Activated naive CD8-positive, alpha-beta T cell treated with anti-CD3 and anti-CD28 coated beads for 36 hours (primary cell): ENCODE measurements at regions not wholly inside any gene's neighbourhood (a gene's known extent, or its start where the extent isn't known, plus 50 kb on each side); places are given as distances from the start of the nearest gene placed in this dataset.

ENCODE experiments used
- DNase-seq: peaks from one replicate; pipeline ENCODE4 v3.0.0; 2021
- H3K27ac Mint-ChIP-seq: one replicate; pipeline ENCODE4 v1.8.0; 2022; ENCODE audit warnings: mild to moderate bottlenecking, moderate library complexity, mixed read lengths
- H3K27me3 Mint-ChIP-seq: one replicate; pipeline ENCODE4 v1.8.0; 2022; ENCODE audit warnings: mild to moderate bottlenecking, mixed read lengths
- H3K36me3 Mint-ChIP-seq: one replicate; pipeline ENCODE4 v1.8.0; 2021; ENCODE audit warnings: mild to moderate bottlenecking, mixed read lengths
- H3K4me1 Mint-ChIP-seq: one replicate; pipeline ENCODE4 v1.8.0; 2021; ENCODE audit warnings: mixed read lengths
- H3K4me3 Mint-ChIP-seq: one replicate; pipeline ENCODE4 v1.8.0; 2022; ENCODE audit warnings: mild to moderate bottlenecking, moderate library complexity, mixed read lengths
- H3K9me3 Mint-ChIP-seq: one replicate; pipeline ENCODE4 v1.8.0; 2022; ENCODE audit warnings: mixed read lengths

- no peak for DNase-seq
- peaks cover 2% of the 10 kb centered on the region for H3K9me3 Mint-ChIP-seq
- H3K36me3 Mint-ChIP-seq = no peaks in the 10 kb centered on the region
Measured at GRCh38 chr22:47269516-47270088, 507.2 kb downstream of the TBC1D22A start.

DNA sequence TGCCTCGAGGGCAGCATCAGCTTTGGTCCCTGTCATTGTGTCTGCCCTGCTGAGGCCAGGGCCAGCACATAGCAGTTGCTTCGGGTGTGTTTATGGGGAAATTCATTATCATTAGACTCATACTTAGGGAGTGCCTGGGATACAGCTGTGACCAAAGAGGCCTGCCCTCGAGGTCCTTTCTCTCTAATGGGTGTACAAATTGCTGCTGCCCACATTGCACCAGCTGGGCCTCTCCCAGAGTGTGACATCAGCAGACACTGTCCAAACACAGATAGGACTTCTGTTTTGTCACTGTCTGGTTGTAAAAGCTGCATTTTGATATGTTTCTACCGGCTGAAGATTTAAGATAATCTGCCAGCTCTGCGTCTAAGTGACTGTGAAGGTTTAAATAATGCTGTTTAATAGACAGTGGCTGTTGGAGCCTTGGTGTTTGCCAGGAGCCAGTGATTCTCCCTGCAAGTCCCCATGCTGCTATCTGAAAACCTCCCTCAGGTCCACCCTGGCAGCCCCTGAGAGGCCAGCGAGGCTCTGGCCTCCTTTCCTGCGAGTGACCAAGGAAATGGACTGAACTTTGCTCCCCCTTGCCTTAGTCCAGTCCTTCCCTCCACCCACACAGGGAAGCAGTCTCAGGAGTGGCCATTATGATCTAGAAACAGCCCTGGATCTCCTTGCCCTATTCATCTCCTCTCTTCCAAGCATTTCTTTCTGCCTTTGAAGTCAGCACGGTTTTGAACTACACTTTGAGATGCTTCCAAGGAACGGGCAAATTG, 505.2 kb downstream of the TBC1D22A start:
- no peaks in the 10 kb centered on the region for H3K4me1 Mint-ChIP-seq
- no peaks in the 10 kb centered on the region for H3K36me3 Mint-ChIP-seq
- H3K4me3 Mint-ChIP-seq = no peak overlapping the region
- DNase-seq = no peak
- no peaks in the 10 kb centered on the region for H3K27me3 Mint-ChIP-seq
- no peak overlapping the region for H3K27ac Mint-ChIP-seq
- peaks cover 2% of the 10 kb centered on the region for H3K9me3 Mint-ChIP-seq

More at GRCh38 chr22:47269516-47270088, 507.2 kb downstream of the TBC1D22A start:
- H3K4me1 Mint-ChIP-seq = no peaks in the 10 kb centered on the region
- peaks cover under 1% of the 10 kb centered on the region for H3K27me3 Mint-ChIP-seq
- H3K4me3 Mint-ChIP-seq = no peak overlapping the region
- no peak overlapping the region for H3K27ac Mint-ChIP-seq

DNA sequence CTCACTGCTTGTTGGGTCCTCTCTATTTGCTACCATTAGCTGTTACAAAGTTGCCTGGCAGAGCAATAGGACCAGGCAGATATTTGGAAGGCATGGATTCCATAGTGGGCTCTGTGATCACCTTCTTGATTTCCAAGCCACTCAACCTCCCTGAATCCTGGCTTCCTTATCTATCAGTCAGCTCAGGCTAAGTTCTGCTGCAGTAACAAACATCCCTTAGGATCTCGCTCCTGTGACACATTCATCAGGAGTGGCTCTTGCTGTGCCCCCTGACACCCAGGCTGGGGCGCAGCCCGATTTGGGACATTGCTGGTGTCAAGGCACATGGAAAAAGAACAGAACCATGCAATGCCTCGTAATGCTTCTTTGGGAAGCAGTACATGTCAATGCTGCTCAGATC, 503.9 kb downstream of the TBC1D22A start:
- DNase-seq = no peak
- Mint-ChIP-seq H3K27me3 (no peaks in the 10 kb centered on the region), H3K4me3 (no peak overlapping the region), H3K27ac (no peak overlapping the region), H3K9me3 (peaks cover 2% of the 10 kb centered on the region), H3K36me3 (no peaks in the 10 kb centered on the region), H3K4me1 (no peaks in the 10 kb centered on the region)

DNA sequence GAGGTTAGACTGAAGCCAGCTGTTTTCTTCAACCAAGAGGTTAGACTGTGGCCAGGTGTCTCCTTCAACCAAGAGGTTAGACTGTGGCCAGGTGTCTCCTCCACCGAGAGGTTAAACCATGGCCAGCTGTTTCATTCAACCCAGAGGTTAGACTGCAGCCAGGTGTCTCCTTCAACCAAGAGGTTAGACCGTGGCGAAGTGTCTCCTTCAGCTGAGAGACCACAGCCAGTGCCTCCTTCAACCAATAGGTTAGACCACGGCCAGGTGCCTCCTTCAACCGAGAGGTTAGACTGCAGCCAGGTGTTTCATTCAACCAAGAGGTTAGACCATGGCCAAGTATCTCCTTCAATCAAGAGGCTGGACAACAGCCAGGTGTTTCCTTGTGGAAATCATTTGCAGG, 498.1 kb downstream of the TBC1D22A start:
- no peaks in the 10 kb centered on the region for H3K9me3 Mint-ChIP-seq
- no peaks in the 10 kb centered on the region for H3K36me3 Mint-ChIP-seq
- no peaks in the 10 kb centered on the region for H3K4me1 Mint-ChIP-seq
- no peak overlapping the region for H3K4me3 Mint-ChIP-seq
- H3K27ac Mint-ChIP-seq = no peak overlapping the region
- DNase-seq = no peak
- peaks cover 6% of the 10 kb centered on the region for H3K27me3 Mint-ChIP-seq

GRCh38 chr22:47259990-47260389, 497.5 kb downstream of the TBC1D22A start:
- no peak overlapping the region for H3K27ac Mint-ChIP-seq
- H3K36me3 Mint-ChIP-seq = no peaks in the 10 kb centered on the region
- DNase-seq = no peak
- peaks cover 6% of the 10 kb centered on the region for H3K27me3 Mint-ChIP-seq
- H3K9me3 Mint-ChIP-seq = no peaks in the 10 kb centered on the region
- H3K4me3 Mint-ChIP-seq = no peak overlapping the region
- H3K4me1 Mint-ChIP-seq = no peaks in the 10 kb centered on the region

DNA sequence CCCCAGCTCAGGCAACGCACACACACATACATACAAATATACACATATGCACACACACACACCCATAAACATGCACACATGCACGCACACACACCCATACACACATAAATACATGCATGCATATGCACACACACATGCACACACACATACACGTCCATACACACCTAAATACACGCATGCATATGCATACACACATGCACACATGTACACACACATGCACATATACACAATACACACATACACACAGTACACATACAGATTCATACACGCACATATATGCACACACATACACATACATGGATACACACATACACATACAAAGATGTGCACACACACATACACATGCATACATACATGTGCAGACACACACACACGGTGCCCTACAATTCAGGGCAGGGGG, 496.6 kb downstream of the TBC1D22A start:
- Mint-ChIP-seq H3K4me1 (no peaks in the 10 kb centered on the region), H3K27ac (no peak overlapping the region), H3K36me3 (no peaks in the 10 kb centered on the region), H3K4me3 (no peak overlapping the region), H3K9me3 (no peaks in the 10 kb centered on the region), H3K27me3 (peaks cover 6% of the 10 kb centered on the region)
- DNase-seq = no peak

DNA sequence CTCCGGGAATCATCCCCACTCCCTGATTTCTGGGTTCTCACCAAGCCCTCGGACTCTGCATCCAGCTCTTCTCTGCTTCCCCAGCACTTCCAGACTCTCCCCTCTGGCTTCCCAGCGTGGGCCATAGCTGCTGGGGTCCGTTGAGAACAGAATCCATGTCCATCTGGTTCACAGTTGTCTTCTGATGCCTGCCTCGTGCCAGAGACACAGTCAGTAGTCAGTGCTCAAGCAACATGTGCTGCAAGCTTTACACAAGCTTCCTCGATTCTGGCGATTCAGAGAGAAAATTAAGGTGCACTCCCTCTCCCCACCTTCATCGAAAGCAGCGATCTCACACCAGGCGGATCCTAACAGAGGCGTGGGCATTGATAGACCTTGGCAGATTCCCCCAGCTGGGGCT, 495.5 kb downstream of the TBC1D22A start:
- no peaks in the 10 kb centered on the region for H3K36me3 Mint-ChIP-seq
- H3K4me3 Mint-ChIP-seq = no peak overlapping the region
- no peaks in the 10 kb centered on the region for H3K4me1 Mint-ChIP-seq
- no peaks in the 10 kb centered on the region for H3K9me3 Mint-ChIP-seq
- peaks cover 6% of the 10 kb centered on the region for H3K27me3 Mint-ChIP-seq
- DNase-seq = no peak
- no peak overlapping the region for H3K27ac Mint-ChIP-seq

DNA sequence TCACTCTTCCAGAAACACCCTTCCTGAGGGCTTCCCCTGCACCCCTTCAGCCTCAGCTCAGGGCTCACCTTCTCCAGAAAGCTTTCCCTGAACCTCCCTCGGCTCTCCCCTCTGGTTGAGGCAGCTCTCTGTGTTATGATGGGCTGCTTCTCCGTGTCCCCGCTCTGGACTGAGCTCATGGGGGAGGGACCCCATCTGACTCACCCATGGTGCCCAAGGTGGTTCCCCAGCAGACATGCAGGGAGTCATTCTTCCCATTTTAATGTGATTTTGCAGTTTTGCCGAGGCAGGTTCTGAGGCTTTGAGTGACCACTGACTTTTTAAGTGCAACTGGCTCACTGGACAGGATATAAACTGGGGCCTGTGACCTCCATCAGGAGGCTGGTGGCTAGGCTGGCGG, 495.1 kb downstream of the TBC1D22A start:
- H3K27ac Mint-ChIP-seq = no peak overlapping the region
- no peaks in the 10 kb centered on the region for H3K36me3 Mint-ChIP-seq
- H3K9me3 Mint-ChIP-seq = no peaks in the 10 kb centered on the region
- H3K4me1 Mint-ChIP-seq = no peaks in the 10 kb centered on the region
- DNase-seq = no peak
- peaks cover 6% of the 10 kb centered on the region for H3K27me3 Mint-ChIP-seq
- no peak overlapping the region for H3K4me3 Mint-ChIP-seq

DNA sequence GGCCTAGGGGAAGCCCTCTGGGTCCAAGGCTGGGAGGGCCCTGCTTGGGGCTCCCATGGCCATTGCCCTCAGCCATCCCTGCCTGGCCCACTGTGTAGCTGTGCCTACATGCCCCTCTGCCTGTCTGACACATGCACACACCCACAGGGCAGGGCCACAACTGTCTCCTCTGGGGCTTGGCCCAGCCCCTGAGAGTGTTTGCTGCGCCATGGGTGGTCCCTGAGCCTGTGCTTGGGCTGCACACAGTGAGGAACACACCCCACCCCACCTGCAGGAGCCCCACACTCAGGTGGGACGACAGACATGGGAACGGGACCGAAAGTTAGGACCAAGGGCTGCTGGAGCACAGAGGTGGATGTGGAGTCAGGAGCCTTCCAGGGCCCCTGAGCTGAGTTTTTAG, 489.5 kb downstream of the TBC1D22A start:
- no peaks in the 10 kb centered on the region for H3K4me1 Mint-ChIP-seq
- no peak overlapping the region for H3K4me3 Mint-ChIP-seq
- DNase-seq = no peak
- peaks cover 21% of the 10 kb centered on the region for H3K27me3 Mint-ChIP-seq
- H3K9me3 Mint-ChIP-seq = no peaks in the 10 kb centered on the region
- H3K27ac Mint-ChIP-seq = no peak overlapping the region
- no peaks in the 10 kb centered on the region for H3K36me3 Mint-ChIP-seq

- Mint-ChIP-seq H3K27me3 (peaks cover 21% of the 10 kb centered on the region), H3K9me3 (no peaks in the 10 kb centered on the region), H3K27ac (no peak overlapping the region), H3K36me3 (no peaks in the 10 kb centered on the region), H3K4me1 (no peaks in the 10 kb centered on the region), H3K4me3 (no peak overlapping the region)
- no peak for DNase-seq
Measured at GRCh38 chr22:47250995-47251765, 488.7 kb downstream of the TBC1D22A start.

GRCh38 chr22:47249370-47249928, 487.0 kb downstream of the TBC1D22A start:
- no peaks in the 10 kb centered on the region for H3K9me3 Mint-ChIP-seq
- peaks cover 28% of the 10 kb centered on the region for H3K27me3 Mint-ChIP-seq
- H3K4me3 Mint-ChIP-seq = no peak overlapping the region
- H3K27ac Mint-ChIP-seq = no peak overlapping the region
- no peak for DNase-seq
- H3K36me3 Mint-ChIP-seq = no peaks in the 10 kb centered on the region
- no peaks in the 10 kb centered on the region for H3K4me1 Mint-ChIP-seq

GRCh38 chr22:47248925-47249324, 486.5 kb downstream of the TBC1D22A start:
- H3K36me3 Mint-ChIP-seq = no peaks in the 10 kb centered on the region
- H3K9me3 Mint-ChIP-seq = peaks cover 1% of the 10 kb centered on the region
- DNase-seq = no peak
- no peak overlapping the region for H3K27ac Mint-ChIP-seq
- H3K27me3 Mint-ChIP-seq = peaks cover 33% of the 10 kb centered on the region
- no peak overlapping the region for H3K4me3 Mint-ChIP-seq
- H3K4me1 Mint-ChIP-seq = no peaks in the 10 kb centered on the region

DNA sequence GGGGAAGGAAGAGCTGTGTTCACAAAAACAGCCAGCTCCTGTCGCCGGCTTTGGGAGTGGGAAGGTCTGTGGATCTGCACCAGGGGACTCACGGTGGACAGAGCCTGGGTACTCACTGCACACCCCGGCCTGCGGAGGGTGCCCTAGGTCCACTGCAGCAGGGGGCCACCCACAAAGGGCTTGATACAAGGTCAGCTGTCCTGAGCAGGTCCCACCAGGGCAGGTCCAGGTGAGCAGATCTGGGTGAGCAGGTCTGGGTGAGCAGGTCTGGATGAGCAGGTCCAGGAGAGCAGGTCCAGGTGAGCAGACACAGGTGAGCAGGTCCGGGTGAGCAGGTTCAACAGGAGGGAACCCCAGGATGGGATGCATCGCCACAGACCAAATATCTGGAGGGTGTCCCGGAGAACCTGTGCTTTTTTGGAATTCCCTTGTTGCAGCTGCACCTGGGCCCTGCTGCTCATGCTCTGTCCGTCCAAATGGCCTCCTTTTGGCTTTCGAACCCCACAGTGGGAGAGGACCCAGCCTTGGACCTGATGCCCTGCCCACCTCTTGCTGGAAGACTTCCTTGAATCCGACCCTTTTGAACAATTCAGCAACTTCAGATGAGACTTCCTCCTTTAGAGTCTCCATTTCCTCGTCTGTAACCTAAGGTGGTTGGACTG, 485.3 kb downstream of the TBC1D22A start:
- Mint-ChIP-seq H3K9me3 (peaks cover 8% of the 10 kb centered on the region), H3K27me3 (peaks cover 36% of the 10 kb centered on the region), H3K4me3 (no peak overlapping the region), H3K36me3 (no peaks in the 10 kb centered on the region), H3K27ac (no peak overlapping the region), H3K4me1 (no peaks in the 10 kb centered on the region)
- DNase-seq = no peak

DNA sequence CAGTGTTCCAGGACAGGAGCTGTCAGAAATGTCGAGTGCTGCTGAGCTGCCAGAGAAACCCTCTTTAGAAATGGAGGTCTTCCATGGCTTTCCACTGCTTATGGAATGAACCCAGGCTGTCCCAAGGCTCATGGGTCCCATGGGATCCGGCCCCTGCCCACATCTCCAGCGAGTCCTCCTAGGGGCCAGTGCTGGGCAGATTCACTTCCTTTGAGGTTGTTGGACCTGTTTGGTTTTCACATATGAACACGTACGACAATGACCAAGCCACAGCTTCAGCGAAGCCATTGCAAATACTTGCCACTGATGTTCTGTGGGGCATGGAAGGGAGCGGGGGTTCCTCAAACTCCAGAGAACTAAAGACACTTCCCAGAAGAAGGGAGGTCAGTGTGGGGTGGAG, 483.3 kb downstream of the TBC1D22A start:
- Mint-ChIP-seq H3K27ac (no peak overlapping the region), H3K4me1 (no peaks in the 10 kb centered on the region), H3K36me3 (no peaks in the 10 kb centered on the region), H3K4me3 (no peak overlapping the region), H3K9me3 (peaks cover 8% of the 10 kb centered on the region), H3K27me3 (peaks cover 35% of the 10 kb centered on the region)
- no peak for DNase-seq

GRCh38 chr22:47245286-47245685, 482.8 kb downstream of the TBC1D22A start:
- no peaks in the 10 kb centered on the region for H3K36me3 Mint-ChIP-seq
- no peak overlapping the region for H3K27ac Mint-ChIP-seq
- H3K4me1 Mint-ChIP-seq = no peaks in the 10 kb centered on the region
- no peak for DNase-seq
- peaks cover 8% of the 10 kb centered on the region for H3K9me3 Mint-ChIP-seq
- peaks cover 35% of the 10 kb centered on the region for H3K27me3 Mint-ChIP-seq
- no peak overlapping the region for H3K4me3 Mint-ChIP-seq
